H1 (cell line): ENCODE measurements at regions not wholly inside any gene's neighbourhood (a gene's known extent, or its start where the extent isn't known, plus 50 kb on each side); places are given as distances from the start of the nearest gene placed in this dataset.

Experiments used
- CTCF ChIP-seq, 3 experiments: IDR thresholded peaks; 1 replicate in 2 of 3; 2 replicates in 1 of 3; pipeline versions ENCODE4 v1.5.1 to v1.6.1; 2011; ENCODE audit warnings: low read length in 3 of 3, mild to moderate bottlenecking in 3 of 3, inconsistent platforms in 2 of 3, low read depth in 1 of 3, moderate library complexity in 1 of 3; ENCODE audit not compliant: insufficient read depth in 1 of 3; ENCODE audit errors: control extremely low read depth in 1 of 3
- MAX ChIP-seq: IDR thresholded peaks from 2 replicates; pipeline ENCODE4 v1.6.1; 2012; ENCODE audit warnings: inconsistent platforms

DNA sequence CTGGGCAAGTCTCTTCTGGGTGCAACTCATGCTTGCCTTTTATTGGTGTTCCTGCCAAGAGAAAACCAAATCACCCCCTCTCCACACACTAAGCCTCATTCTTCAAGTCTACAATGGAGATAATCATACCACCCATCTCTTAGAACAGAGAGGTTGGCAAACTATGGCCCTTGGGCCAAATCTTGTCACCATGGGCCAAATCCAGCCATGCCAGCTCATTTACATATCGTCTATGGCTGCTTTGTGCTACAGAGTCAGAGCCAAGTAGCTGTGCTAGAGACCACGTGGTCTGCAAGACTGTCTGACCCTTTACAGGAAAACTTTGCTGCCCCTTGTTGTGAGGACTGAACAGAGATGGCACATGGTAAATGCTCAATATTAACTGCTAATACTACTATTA, 270.3 kb upstream of the PARD3B start:
- TF ChIP-seq MAX = no peak
- no peak for TF ChIP-seq CTCF (IDR thresholded peaks at IDR 0.05; ENCODE audit: control extremely low read depth in 1 of 3, insufficient read depth in 1 of 3, low read depth in 1 of 3, low read length in 3 of 3)
